ENCODE measurements at regions not wholly inside any gene's neighbourhood (a gene's known extent, or its start where the extent isn't known, plus 50 kb on each side); places are given as distances from the start of the nearest gene placed in this dataset.

DNA sequence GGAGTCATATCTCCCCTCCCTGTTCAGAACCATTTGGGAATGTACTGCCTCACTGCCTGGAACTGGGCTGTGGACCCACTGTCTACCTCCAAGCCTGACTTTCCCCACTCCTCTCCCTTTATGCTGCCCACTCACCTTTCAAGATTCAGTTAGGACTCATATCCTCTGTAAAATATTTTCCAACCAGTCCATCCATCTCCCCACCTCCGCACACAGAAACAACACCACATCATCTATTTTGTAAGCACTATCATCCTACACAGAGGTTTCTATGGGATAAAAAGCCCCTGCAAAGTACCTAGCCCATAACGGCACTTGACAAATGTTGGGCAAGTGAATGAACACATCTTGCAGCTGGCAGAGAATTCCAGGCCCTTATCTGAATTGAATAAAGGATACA, 250.8 kb downstream of the ANAPC1 start:
- Histone ChIP-seq H3K4me2 (ENCODE audit: low read length) (no peak overlapping the region), H3F3A (ENCODE audit: control insufficient read depth, insufficient read depth) (no peaks in the 10 kb centered on the region; the same call in 1 of the 2 replicates), H4K20me1 (ENCODE audit: control insufficient read depth, insufficient read depth, low read depth, low read length) (no peaks in the 10 kb centered on the region), H3K79me2 (ENCODE audit: control insufficient read depth, low read length) (no peaks in the 10 kb centered on the region), H3K4me3 (ENCODE audit: low read length) (no peak overlapping the region), H3K9me3 (ENCODE audit: control insufficient read depth, insufficient read depth, low read length) (peaks cover 11% of the 10 kb centered on the region), H3K27me3 (ENCODE audit: control insufficient read depth, low read length) (no peaks in the 10 kb centered on the region), H3K4me1 (ENCODE audit: control insufficient read depth, low read length) (peaks cover 9% of the 10 kb centered on the region), H3K27ac (ENCODE audit: low read depth, low read length) (no peak overlapping the region), H3K36me3 (ENCODE audit: control insufficient read depth, low read length) (no peaks in the 10 kb centered on the region), H3K9me2 (replicated peaks; ENCODE audit: control insufficient read depth, low read length) (no peaks in the 10 kb centered on the region)
- TF ChIP-seq EZH2phosphoT487 (IDR thresholded peaks at IDR 0.05; ENCODE audit: borderline replicate concordance, low read length) = no peak
- TF ChIP-seq, protein P1, sequence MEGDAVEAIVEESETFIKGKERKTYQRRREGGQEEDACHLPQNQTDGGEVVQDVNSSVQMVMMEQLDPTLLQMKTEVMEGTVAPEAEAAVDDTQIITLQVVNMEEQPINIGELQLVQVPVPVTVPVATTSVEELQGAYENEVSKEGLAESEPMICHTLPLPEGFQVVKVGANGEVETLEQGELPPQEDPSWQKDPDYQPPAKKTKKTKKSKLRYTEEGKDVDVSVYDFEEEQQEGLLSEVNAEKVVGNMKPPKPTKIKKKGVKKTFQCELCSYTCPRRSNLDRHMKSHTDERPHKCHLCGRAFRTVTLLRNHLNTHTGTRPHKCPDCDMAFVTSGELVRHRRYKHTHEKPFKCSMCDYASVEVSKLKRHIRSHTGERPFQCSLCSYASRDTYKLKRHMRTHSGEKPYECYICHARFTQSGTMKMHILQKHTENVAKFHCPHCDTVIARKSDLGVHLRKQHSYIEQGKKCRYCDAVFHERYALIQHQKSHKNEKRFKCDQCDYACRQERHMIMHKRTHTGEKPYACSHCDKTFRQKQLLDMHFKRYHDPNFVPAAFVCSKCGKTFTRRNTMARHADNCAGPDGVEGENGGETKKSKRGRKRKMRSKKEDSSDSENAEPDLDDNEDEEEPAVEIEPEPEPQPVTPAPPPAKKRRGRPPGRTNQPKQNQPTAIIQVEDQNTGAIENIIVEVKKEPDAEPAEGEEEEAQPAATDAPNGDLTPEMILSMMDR (IDR thresholded peaks at IDR 0.05; ENCODE audit: low read depth, low read length, poor library complexity, severe bottlenecking) = no peak

DNA sequence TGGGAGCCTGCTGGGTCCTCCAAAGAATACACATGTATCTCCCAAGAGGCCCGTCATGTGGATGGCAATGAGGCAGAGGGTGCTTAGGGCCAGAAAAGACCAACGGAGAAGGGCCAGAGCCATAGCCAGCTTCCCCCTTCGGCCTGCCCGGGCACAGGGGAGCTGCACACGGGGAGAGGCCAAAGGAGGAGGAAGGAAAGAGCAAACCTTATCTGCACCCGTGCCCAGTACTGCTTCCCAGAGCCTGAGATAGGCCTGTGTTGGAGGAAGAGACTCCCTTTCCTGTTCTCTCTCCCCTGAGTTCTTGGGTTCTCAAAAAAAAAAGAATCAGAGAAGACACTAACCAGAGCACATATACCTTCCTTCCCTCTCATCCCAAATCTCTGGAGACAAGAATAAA, 250.3 kb downstream of the ANAPC1 start:
- H3K4me3 ChIP-seq (ENCODE audit: low read length) = no peak overlapping the region

DNA sequence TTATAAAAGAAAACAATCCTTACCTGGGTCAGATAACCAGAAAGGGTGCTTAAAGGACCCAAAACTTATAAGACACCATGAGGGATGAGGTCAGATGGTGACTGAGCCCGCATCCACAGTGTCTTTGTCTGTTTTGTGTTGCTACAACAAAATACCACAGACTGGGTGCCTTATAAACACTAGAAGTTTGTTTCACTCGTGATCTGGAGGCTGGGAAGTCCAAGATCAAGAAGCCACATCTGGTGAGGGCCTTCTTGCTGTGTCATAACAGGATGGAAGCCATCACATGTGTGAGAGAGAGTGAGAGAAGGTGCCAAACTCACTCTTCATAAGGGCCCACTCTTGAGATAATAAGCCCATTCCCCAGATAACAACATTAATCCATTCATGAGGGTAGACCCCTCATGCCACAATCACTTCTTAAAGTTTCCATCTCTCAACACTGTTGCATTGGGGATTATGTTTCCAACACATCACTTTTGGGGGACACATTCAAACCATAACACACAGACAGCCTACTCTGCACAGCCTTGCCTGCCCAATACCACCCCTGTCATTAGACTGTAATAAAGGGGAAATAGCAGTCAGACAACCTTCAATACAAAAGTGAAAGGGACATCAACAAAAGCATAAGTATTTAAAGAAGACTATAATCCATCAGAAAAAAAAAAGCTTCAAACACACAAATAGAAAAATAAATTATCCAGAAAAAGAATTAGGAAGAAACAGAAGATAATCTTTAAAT, 249.8 kb downstream of the ANAPC1 start:
- no peaks in the 10 kb centered on the region for H4K20me1 ChIP-seq (ENCODE audit: control insufficient read depth, insufficient read depth, low read depth, low read length)
- H3K9me2 ChIP-seq (replicated peaks; ENCODE audit: control insufficient read depth, low read length) = no peaks in the 10 kb centered on the region
- H3K4me1 ChIP-seq (ENCODE audit: control insufficient read depth, low read length) = peaks cover 9% of the 10 kb centered on the region
- H3K27ac ChIP-seq (ENCODE audit: low read depth, low read length) = no peak overlapping the region
- H3K36me3 ChIP-seq (ENCODE audit: control insufficient read depth, low read length) = no peaks in the 10 kb centered on the region
- peaks cover 3% of the 10 kb centered on the region for H3K9me3 ChIP-seq (ENCODE audit: control insufficient read depth, insufficient read depth, low read length)
- H3K27me3 ChIP-seq (ENCODE audit: control insufficient read depth, low read length) = no peaks in the 10 kb centered on the region
- H3K79me2 ChIP-seq (ENCODE audit: control insufficient read depth, low read length) = no peaks in the 10 kb centered on the region
- H3K4me2 ChIP-seq (ENCODE audit: low read length) = no peak overlapping the region
- no peaks in the 10 kb centered on the region; the same call in 1 of the 2 replicates for H3F3A ChIP-seq (ENCODE audit: control insufficient read depth, insufficient read depth)
- H3K4me3 ChIP-seq (ENCODE audit: low read length) = no peak overlapping the region
- TF ChIP-seq EZH2phosphoT487 (IDR thresholded peaks at IDR 0.05; ENCODE audit: borderline replicate concordance, low read length) = no peak
- TF ChIP-seq, protein P1 (IDR thresholded peaks at IDR 0.05; ENCODE audit: low read depth, low read length, poor library complexity, severe bottlenecking) = no peak

More for the DNA sequence above, 250.3 kb downstream of the ANAPC1 start:
- H3F3A ChIP-seq (ENCODE audit: control insufficient read depth, insufficient read depth) = no peaks in the 10 kb centered on the region; the same call in 1 of the 2 replicates
- H3K9me2 ChIP-seq (replicated peaks; ENCODE audit: control insufficient read depth, low read length) = no peaks in the 10 kb centered on the region
- H3K79me2 ChIP-seq (ENCODE audit: control insufficient read depth, low read length) = no peaks in the 10 kb centered on the region
- no peak overlapping the region for H3K27ac ChIP-seq (ENCODE audit: low read depth, low read length)
- no peaks in the 10 kb centered on the region for H3K36me3 ChIP-seq (ENCODE audit: control insufficient read depth, low read length)
- H3K4me1 ChIP-seq (ENCODE audit: control insufficient read depth, low read length) = peaks cover 9% of the 10 kb centered on the region
- peaks cover 9% of the 10 kb centered on the region for H3K9me3 ChIP-seq (ENCODE audit: control insufficient read depth, insufficient read depth, low read length)
- no peaks in the 10 kb centered on the region for H3K27me3 ChIP-seq (ENCODE audit: control insufficient read depth, low read length)
- H4K20me1 ChIP-seq (ENCODE audit: control insufficient read depth, insufficient read depth, low read depth, low read length) = no peaks in the 10 kb centered on the region
- no peak overlapping the region for H3K4me2 ChIP-seq (ENCODE audit: low read length)
- TF ChIP-seq EZH2phosphoT487 (IDR thresholded peaks at IDR 0.05; ENCODE audit: borderline replicate concordance, low read length) = no peak
- TF ChIP-seq, protein P1 (IDR thresholded peaks at IDR 0.05; ENCODE audit: low read depth, low read length, poor library complexity, severe bottlenecking) = no peak

Data from DOHH2 (cell line).